SKM-1 (cell line): ENCODE measurements at regions not wholly inside any gene's neighbourhood (a gene's known extent, or its start where the extent isn't known, plus 50 kb on each side); places are given as distances from the start of the nearest gene placed in this dataset.

ENCODE experiments used
- DNase-seq: peaks from one replicate; lab custom pipeline; 2025; ENCODE audit not compliant: unreplicated experiment; lab: John Stamatoyannopoulos, UW

- no peak for DNase-seq
Measured at GRCh38 chr12:42641221-42641885, 51.8 kb upstream of the PRICKLE1 start.

- no peak for DNase-seq
Measured at GRCh38 chr12:42640391-42640790, 50.8 kb upstream of the PRICKLE1 start.

GRCh38 chr12:42639556-42639955 is 50.0 kb upstream of the PRICKLE1 start:
- no peak for DNase-seq
